GM18951 (cell line): ENCODE measurements at regions not wholly inside any gene's neighbourhood (a gene's known extent, or its start where the extent isn't known, plus 50 kb on each side); places are given as distances from the start of the nearest gene placed in this dataset.
"Not testable (repeated sequence)": the region's sequence is repeated elsewhere in the genome, so short reads cannot be mapped to it uniquely, and the experiment has no call there.

Experiments
- POLR2A ChIP-seq: IDR thresholded peaks from 4 replicates; pipeline ENCODE4 v1.6.1; 2011; ENCODE audit warnings: mild to moderate bottlenecking; ENCODE audit not compliant: insufficient read length, insufficient read depth; ENCODE audit errors: extremely low read depth
- in situ Hi-C: fragments of 300-500 bp; cut with MboI; formaldehyde crosslinking; loops from one replicate; pipeline ENCODE4 v1.12.0; 2022; ENCODE audit warnings: low sequenced_read_pairs, mixed read lengths, inconsistent platforms; ENCODE audit not compliant: unreplicated experiment

DNA sequence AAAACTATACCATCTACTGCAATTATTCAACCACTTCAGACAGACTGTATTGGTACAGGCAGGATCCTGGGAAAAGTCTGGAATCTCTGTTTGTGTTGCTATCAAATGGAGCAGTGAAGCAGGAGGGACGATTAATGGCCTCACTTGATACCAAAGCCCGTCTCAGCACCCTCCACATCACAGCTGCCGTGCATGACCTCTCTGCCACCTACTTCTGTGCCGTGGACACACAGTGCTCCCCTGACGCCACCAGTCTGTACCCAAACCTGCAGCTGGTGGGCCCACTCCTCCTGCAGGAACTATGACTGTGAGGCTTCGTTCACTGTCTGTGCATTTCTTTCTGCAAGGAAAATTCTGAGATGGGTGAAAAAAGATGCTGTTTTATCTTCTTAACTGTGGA lies 284.7 kb downstream of the DAD1 start:
- in situ Hi-C loops = no loop called here

GRCh38 chr14:22303589-22304195 lies 285.3 kb downstream of the DAD1 start:
- no peak for TF ChIP-seq POLR2A
- in situ Hi-C loops = no loop called here

More for the DNA sequence above, 284.7 kb downstream of the DAD1 start:
- TF ChIP-seq POLR2A = no peak

- no peak for TF ChIP-seq POLR2A
- in situ Hi-C loops = no loop called here
Observed at GRCh38 chr14:22300646-22301045, 288.4 kb downstream of the DAD1 start.

DNA sequence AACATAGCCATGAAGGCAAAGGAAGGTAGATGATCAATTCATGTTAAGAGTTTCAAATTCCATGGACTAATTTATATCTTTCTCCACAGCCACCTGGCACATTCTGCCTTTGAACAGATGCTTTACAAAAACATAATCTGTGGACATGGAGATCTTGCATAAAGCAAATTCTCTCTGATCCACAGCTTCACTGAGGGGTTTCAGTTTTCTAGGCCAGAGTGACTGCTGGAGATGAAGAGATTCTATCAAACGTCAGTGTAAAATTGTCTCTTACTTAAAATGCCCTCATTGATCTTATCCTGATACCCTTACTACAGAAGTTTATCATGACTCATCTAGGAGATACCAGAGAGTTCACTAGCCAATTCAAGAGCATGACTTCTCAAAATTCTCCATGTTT lies 291.6 kb downstream of the DAD1 start:
- no peak for TF ChIP-seq POLR2A
- in situ Hi-C loops = no loop called here

GRCh38 chr14:22296722-22297121 lies 292.3 kb downstream of the DAD1 start:
- no peak for TF ChIP-seq POLR2A
- in situ Hi-C loops = no loop called here

DNA sequence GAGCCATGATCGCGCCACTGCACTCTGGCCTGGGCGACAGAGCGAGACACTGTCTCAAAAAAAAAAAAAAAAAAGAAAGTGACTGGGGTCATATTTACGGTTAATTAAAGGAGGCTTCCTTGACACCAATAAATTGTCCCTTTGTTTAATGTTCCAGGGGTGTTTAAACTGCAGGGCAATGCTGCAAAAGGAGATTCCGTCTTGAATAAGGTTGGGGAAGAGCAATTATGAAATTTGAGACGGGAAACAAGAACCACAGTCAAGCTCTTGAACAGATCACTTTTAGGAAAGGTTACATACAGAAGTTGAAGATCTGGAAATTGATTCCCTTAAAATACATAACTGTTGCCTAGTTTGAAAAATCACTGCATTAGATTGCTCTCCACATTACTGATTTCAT lies 292.9 kb downstream of the DAD1 start:
- in situ Hi-C loops = no loop called here
- no peak for TF ChIP-seq POLR2A

- no peak for TF ChIP-seq POLR2A
- in situ Hi-C loops = no loop called here
Observed at GRCh38 chr14:22291406-22291805, 297.6 kb downstream of the DAD1 start.

- in situ Hi-C loops = no loop called here
- TF ChIP-seq POLR2A = no peak
Observed at GRCh38 chr14:22289570-22289969, 299.5 kb downstream of the DAD1 start.

- in situ Hi-C loops = no loop called here
- TF ChIP-seq POLR2A = no peak
Observed at GRCh38 chr14:22285991-22286390, 303.0 kb downstream of the DAD1 start.

GRCh38 chr14:22282949-22283348 lies 306.1 kb downstream of the DAD1 start:
- in situ Hi-C loops = no loop called here

DNA sequence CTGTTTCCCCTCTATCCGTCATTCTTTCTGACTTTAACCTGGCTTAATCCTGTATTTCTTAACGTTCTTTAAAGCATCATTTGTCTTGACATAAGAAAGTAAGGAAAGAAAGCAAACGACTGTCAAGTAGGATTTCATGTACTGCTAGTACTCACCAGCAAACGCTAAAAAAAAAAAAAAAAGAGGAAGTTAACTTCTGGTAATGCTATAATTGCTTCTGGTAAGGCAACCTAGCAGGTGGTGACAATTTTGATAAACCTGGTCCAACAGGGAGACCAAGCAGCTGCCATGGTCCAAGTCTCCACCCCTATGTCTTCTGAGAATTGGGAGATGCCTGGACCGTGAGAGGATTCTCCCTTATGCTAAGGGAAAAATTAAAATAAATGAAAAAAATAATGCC lies 306.6 kb downstream of the DAD1 start:
- in situ Hi-C loops = no loop called here
- TF ChIP-seq POLR2A = no peak

More at GRCh38 chr14:22282949-22283348, 306.1 kb downstream of the DAD1 start:
- no peak for TF ChIP-seq POLR2A

DNA sequence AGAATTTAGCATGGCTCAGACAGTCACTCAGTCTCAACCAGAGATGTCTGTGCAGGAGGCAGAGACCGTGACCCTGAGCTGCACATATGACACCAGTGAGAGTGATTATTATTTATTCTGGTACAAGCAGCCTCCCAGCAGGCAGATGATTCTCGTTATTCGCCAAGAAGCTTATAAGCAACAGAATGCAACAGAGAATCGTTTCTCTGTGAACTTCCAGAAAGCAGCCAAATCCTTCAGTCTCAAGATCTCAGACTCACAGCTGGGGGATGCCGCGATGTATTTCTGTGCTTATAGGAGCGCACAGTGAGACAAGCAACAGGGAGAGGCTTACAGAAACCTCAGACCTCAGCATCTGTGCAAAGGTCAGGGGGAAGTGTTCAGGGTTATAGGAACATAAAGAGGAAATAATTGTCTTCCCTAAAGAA lies 307.6 kb downstream of the DAD1 start:
- in situ Hi-C loops = not testable (repeated sequence)

GRCh38 chr14:22280497-22281316 lies 308.3 kb downstream of the DAD1 start:
- TF ChIP-seq POLR2A = no peak
- in situ Hi-C loops = no loop called here
